HG02885 (cell line): ENCODE measurements at regions not wholly inside any gene's neighbourhood (a gene's known extent, or its start where the extent isn't known, plus 50 kb on each side); places are given as distances from the start of the nearest gene placed in this dataset.
A peak's percentile ranks its signal among the peaks of the same experiment; 100 is the strongest.
"Not testable (repeated sequence)": the region's sequence is repeated elsewhere in the genome, so short reads cannot be mapped to it uniquely, and the experiment has no call there.

Experiments used
- ATAC-seq: cut with Tn5 transposase; IDR thresholded peaks from one replicate; pipeline ENCODE4 v1.9.1; 2021; ENCODE audit warnings: mild to moderate bottlenecking; ENCODE audit not compliant: unreplicated experiment, poor library complexity

DNA sequence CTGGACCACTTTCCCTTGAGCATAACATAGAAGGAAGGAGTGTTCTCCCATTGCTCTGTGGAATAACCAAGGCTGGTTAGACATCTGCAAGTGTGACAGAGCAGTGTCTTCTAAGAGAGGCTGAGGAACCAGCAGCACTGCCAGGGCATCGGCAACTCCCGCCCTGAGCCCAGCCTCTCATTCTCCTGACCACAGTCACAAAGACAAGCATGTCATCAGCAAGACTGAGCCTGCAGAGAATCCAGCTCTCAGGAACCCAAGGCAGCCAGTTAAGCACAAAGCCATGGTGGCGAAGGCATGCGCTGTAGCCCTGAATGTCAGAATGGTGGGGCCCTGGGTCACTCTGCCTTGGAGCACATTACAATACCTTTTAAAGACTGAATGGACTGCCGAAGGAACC is 253.9 kb downstream of the AGTPBP1 start:
- no peak for ATAC-seq

DNA sequence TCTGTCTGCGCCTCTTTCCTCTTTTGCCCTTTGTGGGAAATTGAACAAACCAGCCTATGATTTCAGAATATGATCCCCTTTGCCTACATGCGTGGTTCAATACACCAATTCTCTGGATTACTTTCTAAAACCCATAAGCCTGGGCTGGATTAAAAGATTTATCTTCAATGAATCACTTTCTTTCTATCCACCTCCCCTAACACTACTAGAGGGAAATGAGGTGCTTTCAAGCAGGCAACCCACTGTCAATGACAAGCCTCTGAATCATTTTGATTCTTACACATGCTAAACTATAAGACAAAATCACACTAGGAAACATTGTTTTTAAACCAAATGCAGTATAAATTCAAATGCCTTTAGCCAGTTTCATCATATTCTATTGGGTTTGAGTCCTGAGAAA is 257.5 kb downstream of the AGTPBP1 start:
- no peak for ATAC-seq

DNA sequence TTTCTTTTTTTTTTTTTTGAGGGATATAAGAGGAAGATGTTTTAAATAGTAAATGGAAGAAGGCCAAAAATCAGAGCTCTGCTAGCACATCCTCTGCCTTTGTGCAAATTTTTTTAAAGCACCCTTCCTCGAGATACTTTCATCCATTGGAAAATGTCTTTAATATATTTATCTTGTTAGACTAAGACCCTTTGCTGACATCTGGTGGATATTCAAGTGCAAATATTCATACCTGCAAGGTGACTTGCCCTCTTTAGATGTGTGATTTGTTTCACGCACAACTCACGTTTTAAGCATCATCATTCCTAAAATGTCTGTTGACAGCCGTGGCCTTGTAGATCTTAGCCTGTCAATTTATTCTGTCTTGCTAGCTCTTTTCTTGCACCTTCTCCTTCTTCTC is 258.5 kb downstream of the AGTPBP1 start:
- ATAC-seq: no peak

DNA sequence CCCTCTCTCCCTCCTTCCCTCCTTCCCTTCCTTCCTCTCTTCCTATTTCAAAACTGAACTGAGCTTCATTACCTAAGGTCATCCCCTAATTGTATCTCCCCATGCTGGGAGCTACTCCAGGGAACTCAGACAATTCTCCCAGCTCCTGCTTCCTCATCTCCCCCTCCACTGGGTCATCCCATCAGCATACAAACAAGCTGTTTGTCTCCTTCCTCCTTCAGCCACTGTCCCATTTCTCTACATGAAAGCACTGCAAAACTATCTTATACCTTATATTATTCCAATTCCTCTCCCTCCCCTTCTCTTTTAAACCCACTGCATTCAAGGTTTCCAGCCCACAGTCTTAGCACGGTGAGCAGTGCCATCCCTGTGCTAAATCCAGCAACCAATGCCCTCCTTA is 262.4 kb downstream of the AGTPBP1 start:
- no peak for ATAC-seq

DNA sequence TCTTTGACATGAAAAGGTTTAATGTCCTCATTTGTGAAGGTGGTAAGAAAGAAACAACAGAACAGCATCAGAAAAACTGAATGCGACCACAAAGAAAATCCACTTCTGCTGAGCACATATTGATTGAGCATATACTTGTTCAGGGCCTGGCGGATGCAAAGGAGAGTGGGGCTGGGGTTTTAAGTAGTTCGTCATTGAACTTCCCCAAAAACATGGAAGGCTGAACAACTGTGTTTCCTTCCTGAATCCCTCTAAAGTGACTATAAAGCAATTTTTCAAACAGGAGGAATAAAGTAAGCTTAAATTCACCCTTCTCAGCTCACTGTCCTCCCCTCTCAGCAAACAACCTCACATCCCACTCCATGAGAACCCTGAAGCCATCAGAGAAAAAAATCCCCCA is 262.9 kb downstream of the AGTPBP1 start:
- no peak for ATAC-seq

DNA sequence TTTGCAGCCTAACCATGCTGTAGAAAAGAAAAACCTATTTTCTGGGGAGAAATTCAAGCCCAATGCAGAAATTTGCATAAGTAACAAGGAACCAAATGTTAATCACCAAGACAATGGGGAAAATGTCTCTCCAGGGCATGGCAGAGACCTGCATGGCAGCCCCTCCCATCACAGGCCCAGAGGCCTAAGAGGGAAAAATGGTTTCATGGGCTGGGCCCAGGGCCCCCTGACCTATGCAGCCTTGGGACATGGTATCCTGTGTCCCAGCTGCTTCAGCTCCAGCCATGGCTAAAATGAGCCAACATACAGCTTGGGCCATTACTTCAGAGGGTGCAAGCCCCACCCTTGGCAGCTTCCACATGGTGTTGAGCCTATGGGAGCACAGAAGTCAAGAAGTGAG is 266.9 kb downstream of the AGTPBP1 start:
- ATAC-seq: not testable (repeated sequence)

DNA sequence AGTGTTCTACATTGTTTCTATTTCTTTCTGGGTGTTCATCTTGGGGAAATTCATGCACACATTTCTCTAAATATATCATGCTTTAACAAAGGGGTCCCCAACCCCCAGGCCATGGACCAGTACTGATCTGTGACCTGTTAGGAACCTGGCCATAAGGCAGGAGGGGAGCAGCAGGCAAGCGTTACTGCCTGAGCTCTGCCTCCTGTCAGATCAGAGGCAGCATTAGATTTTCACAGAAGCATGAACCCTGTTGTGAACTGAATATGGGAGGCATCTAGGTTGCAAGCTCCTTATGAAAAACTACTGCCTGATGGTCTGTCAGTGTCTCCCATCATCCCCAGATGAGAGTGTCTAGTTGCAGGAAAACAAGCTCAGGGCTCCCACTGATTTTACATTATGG is 270.0 kb downstream of the AGTPBP1 start:
- no peak for ATAC-seq

DNA sequence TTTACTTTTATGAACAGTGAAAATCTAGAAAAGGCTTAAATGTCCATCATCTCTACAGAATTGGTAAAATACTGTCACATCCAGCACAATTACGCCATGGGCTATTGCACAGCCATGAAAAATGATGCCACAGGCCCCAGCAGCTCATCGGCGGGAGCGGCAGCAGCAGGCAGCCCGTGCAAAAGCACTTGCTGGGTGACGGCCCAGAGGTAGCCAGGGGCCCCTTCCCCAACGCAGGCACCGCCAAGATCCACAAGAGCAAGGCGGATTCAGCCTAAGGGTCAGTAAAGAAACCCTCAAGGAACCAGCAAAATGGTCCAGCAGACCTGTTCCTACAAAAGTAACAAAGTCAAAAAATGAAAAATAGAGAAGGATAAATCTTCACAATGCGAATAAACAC is 272.7 kb downstream of the AGTPBP1 start:
- ATAC-seq: no peak

DNA sequence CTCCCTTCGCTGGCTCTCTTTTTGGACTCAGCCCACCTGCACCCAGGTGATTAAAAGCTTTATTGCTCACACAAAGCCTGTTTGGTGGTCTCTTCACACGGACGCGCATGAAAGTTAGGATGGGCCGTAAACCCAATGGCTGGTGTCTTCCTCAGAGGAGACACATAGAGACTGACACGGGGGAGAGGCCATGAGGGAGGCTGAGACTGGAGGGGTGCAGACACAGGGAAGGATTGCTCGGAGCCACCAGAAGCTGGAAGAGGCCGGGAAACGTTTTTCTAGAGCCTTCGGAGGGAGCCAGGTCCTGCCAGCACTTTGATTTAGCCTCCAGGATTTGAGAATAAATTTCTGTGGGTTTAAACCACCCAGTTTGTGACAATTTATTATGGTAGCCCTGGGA is 274.9 kb downstream of the AGTPBP1 start:
- ATAC-seq: no peak

DNA sequence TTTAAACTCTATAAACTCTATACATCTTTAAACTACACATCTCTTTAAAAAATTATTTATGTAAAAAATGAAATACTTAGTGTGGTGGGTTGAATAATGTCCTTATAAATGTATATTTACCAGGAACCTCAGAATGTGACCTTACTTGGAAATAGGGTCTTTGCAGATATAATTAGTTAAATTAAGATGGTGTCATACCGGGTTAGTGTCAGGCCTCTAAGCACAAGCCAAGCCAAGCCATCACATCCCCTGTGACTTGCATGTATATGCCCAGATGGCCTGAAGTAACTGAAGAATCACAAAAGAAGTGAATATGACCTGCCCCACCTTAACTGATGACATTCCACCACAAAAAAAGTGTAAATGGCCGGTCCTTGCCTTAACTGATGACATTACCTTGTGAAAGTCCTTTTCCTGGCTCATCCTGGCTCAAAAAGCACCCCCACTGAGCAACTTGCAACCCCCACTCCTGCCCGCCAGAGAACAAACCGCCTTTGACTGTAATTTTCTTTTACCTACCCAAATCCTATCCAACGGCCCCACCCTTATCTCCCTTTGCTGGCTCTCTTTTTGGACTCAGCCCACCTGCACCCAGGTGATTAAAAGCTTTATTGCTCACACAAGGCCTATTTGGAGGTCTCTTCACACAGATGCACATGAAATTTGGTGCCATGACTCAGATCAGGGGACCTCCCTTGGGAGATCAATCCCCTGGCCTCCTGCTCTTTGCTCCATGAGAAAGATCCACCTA is 283.5 kb downstream of the AGTPBP1 start:
- ATAC-seq: not testable (repeated sequence)

DNA sequence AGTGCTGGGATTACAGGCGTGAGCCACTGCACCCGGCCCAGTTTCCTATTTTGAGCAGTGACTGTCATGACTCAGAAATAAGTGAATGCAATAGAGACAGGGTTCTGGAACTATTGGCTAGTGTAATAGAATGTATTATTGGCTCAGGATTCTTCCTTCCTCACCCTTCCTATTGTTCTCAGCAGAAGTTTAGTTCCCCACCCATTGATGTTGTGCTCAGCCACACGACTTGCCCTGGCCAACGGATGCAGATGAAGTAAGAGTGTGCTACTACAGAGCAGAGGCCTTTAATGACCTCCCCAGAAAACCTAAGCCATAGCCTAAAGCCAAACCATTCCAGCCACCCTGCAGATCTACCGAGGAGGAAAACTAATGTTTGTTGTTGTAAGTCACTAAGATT is 287.9 kb downstream of the AGTPBP1 start:
- no peak for ATAC-seq

DNA sequence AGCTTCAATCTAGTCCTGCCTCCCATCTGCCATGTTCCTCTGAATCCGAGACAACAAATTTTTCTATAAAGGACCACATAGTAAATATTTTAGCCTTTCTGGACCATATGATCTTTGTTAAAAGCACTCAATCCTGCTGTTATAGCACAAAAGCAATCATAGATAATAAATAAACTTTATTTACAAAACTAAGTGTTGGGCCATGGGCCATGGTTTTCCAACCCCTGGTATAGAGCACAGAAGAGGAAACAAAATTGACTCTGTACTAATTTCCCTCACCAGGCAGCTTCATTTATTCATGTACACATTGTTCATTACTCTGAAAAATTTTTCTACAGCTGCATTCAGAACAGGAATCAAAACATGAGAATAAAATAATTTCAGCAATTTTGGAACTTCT is 288.9 kb downstream of the AGTPBP1 start:
- no peak for ATAC-seq

DNA sequence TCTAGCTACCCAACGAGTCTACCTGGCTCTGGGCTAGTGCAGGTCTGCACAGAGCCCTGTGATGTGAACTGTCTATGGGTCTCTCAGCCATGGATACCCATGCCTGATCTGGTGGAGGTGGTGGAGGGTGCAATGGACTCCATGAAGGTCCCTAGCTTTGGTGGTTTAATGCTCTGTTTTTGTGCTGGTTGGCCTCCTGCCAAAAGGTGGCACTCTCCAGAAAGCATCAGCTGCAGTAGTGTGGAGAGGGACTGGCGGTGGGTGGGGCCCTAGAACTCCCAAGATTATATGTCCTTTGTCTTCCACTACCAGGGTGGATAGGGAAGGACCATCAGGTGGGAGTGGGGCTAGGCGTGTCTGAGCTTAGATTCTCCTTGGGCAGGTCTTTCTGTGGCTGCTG is 290.1 kb downstream of the AGTPBP1 start:
- no peak for ATAC-seq

DNA sequence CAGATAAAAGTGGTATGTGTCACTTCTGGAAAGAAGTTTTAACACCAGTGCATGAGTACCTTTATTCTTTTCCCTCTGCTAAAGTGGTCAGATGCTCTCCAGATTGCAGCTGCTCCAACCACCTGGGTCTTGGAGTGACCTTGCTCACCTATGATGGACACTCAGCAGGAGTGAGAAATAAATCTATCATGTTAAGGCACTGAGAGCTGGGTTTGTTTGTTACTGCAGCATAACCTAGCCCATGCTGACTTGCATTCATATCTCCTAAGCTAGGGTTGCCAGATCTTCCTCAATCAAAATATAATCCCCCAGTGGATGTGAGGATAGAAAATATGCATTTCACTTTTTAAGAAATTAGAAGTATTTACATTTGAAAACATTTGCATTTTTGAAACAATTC is 295.9 kb downstream of the AGTPBP1 start:
- no peak for ATAC-seq

DNA sequence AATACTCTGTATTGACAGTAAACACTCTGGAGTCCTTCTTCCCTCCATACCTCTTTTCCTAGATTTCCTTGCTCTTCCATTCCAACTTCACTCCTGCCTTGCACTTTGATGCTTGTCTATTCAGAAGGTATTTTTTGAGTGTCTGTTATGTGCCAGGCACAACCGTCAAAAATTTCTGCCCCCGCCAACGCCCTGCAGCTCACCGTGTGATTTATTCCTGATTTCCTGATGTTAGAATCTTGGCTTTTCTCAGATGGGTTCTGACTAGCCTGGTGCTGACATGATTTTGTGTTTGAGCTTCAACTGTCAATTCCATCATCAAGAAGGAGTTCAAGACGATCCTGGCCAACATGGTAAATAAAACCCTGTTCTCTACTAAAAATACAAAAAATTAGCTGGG is 297.5 kb downstream of the AGTPBP1 start:
- no peak for ATAC-seq

DNA sequence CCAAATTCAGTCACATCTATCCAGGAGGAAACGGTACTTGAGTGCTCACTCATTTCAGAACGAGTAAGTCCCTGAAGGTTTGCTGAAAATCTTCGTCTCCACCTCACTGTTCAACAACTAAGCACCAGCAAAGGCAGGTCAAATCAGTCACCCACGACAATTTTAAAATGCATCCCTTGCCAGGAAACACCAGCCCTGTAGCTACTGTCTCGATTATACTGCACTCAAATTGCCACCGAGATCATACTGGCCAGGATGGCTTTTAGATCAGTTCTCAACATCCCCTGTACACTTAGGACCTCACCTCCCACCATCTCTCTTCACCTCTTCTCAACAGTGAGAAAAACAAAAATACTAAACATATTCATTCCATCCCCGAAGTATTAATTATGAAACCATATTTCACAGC is 298.6 kb downstream of the AGTPBP1 start:
- peak; percentile 49 for ATAC-seq

DNA sequence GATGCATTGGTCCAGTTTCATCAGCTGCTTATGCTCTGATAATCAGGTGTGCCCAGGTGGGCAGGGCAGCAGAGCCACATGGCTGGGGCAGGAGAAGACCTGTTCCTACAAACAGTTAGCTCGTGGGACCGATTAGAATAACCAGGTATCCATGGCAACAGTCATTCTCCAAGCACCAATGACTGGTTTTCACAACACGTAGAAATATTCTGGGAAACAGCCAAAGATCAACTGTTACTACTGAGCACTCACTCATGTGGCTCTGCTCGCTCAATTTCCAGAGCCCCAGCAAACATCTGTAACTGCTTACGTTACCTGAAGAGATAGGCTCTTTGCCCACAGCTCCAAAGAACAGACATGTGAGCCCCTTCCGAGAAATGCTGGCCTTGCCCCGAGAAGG is 302.0 kb downstream of the AGTPBP1 start:
- no peak for ATAC-seq

DNA sequence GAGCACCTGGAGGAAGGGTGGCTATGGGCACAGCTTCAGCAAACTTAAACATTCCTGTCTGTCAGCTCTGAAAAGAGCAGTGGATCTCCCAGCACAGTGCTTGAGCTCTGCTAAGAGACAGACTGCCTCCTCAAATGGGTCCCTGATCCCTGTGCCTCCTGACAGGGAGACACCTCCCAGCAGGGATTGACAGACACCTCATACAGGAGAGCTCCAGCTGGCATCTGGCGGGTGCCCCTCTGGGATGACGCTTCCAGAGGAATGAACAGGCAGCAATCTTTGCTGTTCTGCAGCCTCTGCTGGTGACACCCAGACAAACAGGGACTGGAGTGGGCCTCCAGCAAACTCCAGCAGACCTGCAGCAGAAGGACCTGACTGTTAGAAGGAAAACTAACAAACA is 307.8 kb downstream of the AGTPBP1 start:
- ATAC-seq: not testable (repeated sequence)

DNA sequence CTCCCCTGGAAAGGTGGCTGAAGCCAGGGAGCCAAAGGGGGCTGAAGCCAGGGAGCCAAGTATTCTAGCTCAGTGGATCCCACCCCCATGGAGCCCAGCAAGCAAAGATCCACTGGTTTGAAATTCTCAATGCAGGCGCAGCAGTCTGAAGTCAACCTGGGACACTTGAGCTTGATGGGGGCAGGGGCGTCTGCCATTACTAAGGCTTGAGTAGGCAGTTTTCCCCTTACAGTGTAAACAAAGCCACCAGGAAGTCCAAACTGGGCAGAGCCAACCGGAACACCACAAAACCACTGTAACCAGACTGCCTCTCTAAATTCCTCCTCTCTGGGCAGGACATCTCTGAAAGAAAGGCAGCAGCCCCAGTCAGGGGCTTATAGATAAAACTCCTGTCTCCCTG is 308.2 kb downstream of the AGTPBP1 start:
- not testable (repeated sequence) for ATAC-seq

DNA sequence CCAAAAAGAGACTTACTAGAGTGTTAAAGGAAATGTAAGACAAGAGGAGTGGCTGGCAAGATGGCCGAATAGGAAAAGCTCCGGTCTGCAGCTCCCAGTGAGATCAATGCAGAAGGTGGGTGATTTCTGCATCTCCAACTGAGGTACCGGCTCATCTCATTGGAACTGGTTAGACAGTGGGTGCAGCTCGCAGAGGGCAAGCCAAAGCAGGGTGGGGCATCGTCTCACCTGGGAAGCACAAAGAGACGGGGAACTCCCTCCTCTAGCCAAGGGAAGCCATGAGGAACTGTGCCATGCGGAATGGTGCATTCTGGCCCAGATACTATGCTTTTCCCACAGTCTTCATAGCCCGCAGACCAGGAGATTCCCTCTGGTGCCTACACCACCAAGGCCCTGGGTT is 308.7 kb downstream of the AGTPBP1 start:
- no peak for ATAC-seq

DNA sequence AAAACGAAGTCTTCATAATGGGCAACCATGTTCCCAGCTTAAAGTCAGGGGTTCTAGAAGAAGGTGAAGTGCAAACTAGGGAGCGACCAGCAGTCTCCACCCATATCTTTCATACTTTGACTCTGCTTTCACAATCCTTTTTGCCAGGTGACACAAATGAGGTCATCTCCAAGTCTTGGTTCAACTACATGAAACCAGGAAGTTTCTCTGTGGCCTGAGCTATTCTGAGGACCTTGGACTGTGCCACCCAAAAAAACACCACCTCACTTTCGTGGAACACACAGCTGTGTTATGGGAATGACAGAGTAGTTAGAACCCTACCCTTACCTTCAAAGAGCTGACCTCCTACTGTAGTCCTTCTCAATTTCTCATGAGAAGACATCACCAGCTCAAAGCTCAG is 309.2 kb downstream of the AGTPBP1 start:
- no peak for ATAC-seq

DNA sequence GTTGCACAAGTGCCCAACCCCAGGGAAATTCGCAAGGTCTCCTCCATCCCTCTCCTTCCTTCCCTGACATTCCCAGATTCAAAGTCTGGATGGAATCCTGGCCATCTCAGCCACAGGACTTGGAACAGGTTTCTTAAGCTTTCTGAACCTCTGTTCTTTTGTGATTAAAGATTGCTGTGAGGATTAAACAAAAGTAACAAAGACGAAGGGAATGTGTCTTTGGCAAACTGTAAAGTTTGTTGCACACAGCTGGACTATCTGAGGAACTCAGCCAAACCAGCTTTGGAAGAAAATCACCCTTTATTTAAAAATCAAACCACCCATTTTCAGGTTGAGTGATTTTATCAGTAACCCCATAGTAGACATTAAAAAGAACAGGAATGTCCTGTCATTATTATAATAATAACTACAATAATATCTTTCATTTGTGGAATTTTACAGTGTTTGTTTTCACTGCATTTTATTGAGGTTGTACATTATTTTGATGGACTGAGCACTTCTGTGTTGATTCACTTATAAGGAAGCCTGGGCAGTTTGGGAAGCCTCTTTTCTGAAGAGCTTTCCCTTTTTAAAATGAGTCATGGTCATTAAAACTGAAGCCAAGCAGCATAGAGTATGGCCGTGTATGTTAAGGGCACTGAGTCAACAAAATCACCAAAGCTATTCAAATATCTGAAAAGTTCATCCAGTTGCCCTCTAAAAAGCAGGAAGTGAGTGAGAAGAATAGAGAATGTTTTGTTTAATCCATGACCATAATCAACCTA is 310.2 kb downstream of the AGTPBP1 start:
- no peak for ATAC-seq
